ENCODE measurements at regions not wholly inside any gene's neighbourhood (a gene's known extent, or its start where the extent isn't known, plus 50 kb on each side); places are given as distances from the start of the nearest gene placed in this dataset.

DNA sequence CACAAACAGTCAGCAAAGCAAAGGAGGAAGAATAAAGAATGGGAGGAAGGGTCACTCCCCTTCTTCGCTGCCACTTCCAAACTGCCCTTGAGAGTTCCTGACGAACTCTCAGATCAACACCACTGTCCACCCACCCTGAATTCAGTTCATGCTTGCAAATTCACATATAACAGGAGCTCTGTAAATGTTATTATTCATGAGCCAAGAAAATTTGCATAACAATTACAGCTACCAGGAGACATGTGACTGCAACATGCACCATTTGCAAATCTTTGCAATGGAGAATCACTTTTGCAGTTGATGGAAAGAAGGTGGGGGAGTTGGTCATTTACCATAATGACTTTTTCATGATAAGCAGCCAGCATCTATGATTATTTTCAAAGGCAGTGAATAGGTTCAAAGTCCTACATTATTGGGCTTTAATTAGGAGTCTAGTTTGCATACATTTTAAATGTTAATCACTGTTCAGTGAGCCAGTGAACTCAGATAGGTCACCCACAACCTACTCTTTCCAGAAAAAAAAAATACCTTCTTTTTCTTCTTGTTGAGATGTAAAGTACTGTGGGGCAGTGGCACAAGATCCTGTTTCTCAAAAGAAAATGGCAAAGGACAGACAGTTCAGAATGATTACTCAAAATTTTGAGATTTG lies 149.7 kb downstream of the CAAP1 start:
- TF ChIP-seq, protein P1, sequence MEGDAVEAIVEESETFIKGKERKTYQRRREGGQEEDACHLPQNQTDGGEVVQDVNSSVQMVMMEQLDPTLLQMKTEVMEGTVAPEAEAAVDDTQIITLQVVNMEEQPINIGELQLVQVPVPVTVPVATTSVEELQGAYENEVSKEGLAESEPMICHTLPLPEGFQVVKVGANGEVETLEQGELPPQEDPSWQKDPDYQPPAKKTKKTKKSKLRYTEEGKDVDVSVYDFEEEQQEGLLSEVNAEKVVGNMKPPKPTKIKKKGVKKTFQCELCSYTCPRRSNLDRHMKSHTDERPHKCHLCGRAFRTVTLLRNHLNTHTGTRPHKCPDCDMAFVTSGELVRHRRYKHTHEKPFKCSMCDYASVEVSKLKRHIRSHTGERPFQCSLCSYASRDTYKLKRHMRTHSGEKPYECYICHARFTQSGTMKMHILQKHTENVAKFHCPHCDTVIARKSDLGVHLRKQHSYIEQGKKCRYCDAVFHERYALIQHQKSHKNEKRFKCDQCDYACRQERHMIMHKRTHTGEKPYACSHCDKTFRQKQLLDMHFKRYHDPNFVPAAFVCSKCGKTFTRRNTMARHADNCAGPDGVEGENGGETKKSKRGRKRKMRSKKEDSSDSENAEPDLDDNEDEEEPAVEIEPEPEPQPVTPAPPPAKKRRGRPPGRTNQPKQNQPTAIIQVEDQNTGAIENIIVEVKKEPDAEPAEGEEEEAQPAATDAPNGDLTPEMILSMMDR (conservative IDR thresholded peaks at IDR 0.05; ENCODE audit: low read depth, low read length) = no peak
- H3K36me3 ChIP-seq (ENCODE audit: insufficient read depth) = no peaks in the 10 kb centered on the region
- peaks cover 32% of the 10 kb centered on the region for H3K4me1 ChIP-seq (ENCODE audit: low read depth, poor library complexity, severe bottlenecking)
- no peaks in the 10 kb centered on the region for H3K79me2 ChIP-seq (ENCODE audit: insufficient read depth, low read depth)
- no peak overlapping the region for H3K27ac ChIP-seq
- H3K27me3 ChIP-seq (ENCODE audit: insufficient read depth, low read depth) = no peaks in the 10 kb centered on the region
- H3K4me3 ChIP-seq (IDR thresholded peaks at IDR 0.05; ENCODE audit: insufficient read depth, low read depth, low read length) = no peak overlapping the region
- no peak overlapping the region for H2AFZ ChIP-seq (ENCODE audit: low read depth)
- no peak overlapping the region for H3K9ac ChIP-seq
- no peak overlapping the region for H3K4me2 ChIP-seq
- H4K20me1 ChIP-seq (ENCODE audit: insufficient read depth) = no peaks in the 10 kb centered on the region

DNA sequence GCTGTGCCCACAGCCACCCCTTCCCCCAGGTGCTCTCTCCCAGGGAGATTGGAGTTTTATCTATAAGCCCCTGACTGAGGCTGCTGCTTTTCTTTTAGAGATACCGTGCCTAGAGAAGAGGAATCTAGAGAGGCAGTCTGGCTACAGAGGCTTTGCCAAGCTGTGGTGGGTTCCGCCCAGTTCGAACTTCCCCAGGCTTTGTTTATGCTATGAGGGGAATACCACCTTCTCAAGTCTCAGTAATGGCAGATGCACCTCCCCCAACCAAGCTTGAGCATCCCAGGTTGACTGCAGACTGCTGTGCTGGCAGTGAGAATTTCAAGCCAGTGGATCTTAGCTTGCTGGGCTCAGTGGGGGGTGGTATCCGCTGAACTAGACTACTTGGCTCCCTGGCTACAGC lies 157.4 kb downstream of the CAAP1 start:
- Histone ChIP-seq H3K4me2 (no peak overlapping the region), H2AFZ (ENCODE audit: low read depth) (no peak overlapping the region), H3K27ac (peak overlapping the region; percentile 33), H3K9ac (no peak overlapping the region), H3K79me2 (ENCODE audit: insufficient read depth, low read depth) (no peaks in the 10 kb centered on the region), H4K20me1 (ENCODE audit: insufficient read depth) (no peaks in the 10 kb centered on the region), H3K4me3 (IDR thresholded peaks at IDR 0.05; ENCODE audit: insufficient read depth, low read depth, low read length) (no peak overlapping the region), H3K27me3 (ENCODE audit: insufficient read depth, low read depth) (no peaks in the 10 kb centered on the region), H3K4me1 (ENCODE audit: low read depth, poor library complexity, severe bottlenecking) (peaks cover 24% of the 10 kb centered on the region), H3K36me3 (ENCODE audit: insufficient read depth) (no peaks in the 10 kb centered on the region)
- TF ChIP-seq, protein P1 (conservative IDR thresholded peaks at IDR 0.05; ENCODE audit: low read depth, low read length) = no peak

DNA sequence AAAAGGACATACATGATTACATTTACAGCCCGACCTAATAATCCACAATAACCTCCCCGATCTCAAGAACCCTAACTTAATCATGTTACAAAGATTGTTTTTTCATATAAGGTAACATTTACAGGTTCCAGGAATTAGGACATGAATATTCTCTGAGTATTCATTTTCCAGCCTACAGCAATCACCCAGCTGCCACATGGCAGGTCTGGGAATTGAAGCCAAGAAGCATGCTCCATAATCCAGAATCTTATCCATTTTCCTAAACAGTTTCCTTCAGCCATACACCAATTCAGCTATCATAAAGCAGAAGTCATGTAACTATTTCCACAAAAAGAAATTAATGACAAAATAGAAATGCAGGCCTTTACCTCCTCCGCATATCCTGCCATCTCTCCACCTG lies 163.4 kb downstream of the CAAP1 start:
- Histone ChIP-seq H3K36me3 (ENCODE audit: insufficient read depth) (no peaks in the 10 kb centered on the region), H4K20me1 (ENCODE audit: insufficient read depth) (no peaks in the 10 kb centered on the region), H3K4me1 (ENCODE audit: low read depth, poor library complexity, severe bottlenecking) (peaks cover 49% of the 10 kb centered on the region), H3K27ac (no peak overlapping the region), H3K27me3 (ENCODE audit: insufficient read depth, low read depth) (no peaks in the 10 kb centered on the region), H3K4me2 (no peak overlapping the region), H3K4me3 (IDR thresholded peaks at IDR 0.05; ENCODE audit: insufficient read depth, low read depth, low read length) (no peak overlapping the region), H3K79me2 (ENCODE audit: insufficient read depth, low read depth) (no peaks in the 10 kb centered on the region), H3K9ac (no peak overlapping the region), H2AFZ (ENCODE audit: low read depth) (no peak overlapping the region)
- TF ChIP-seq, protein P1 (conservative IDR thresholded peaks at IDR 0.05; ENCODE audit: low read depth, low read length) = no peak

- Histone ChIP-seq H3K27me3 (ENCODE audit: insufficient read depth, low read depth) (no peaks in the 10 kb centered on the region), H3K4me1 (ENCODE audit: low read depth, poor library complexity, severe bottlenecking) (peaks cover 49% of the 10 kb centered on the region), H3K4me3 (IDR thresholded peaks at IDR 0.05; ENCODE audit: insufficient read depth, low read depth, low read length) (no peak overlapping the region), H3K79me2 (ENCODE audit: insufficient read depth, low read depth) (no peaks in the 10 kb centered on the region), H4K20me1 (ENCODE audit: insufficient read depth) (no peaks in the 10 kb centered on the region), H3K27ac (peak overlapping the region; percentile 61), H3K4me2 (peak overlapping the region; percentile 49), H2AFZ (ENCODE audit: low read depth) (peak overlapping the region; percentile 48; the same call in 1 of the 2 replicates), H3K9ac (peak overlapping the region; percentile 31; the same call in 1 of the 2 replicates), H3K36me3 (ENCODE audit: insufficient read depth) (no peaks in the 10 kb centered on the region)
- TF ChIP-seq, protein P1 (conservative IDR thresholded peaks at IDR 0.05; ENCODE audit: low read depth, low read length) = no peak
Measured at GRCh38 chr9:26727471-26727870, 165.1 kb downstream of the CAAP1 start.

All from KMS-11 (cell line).